ENCODE measurements at regions not wholly inside any gene's neighbourhood (a gene's known extent, or its start where the extent isn't known, plus 50 kb on each side); places are given as distances from the start of the nearest gene placed in this dataset.

GRCh38 chr2:139214801-139215200 is 434.6 kb upstream of the NXPH2 start:
- H3K9me3 ChIP-seq (ENCODE audit: insufficient read depth, low read depth, low read length), result no peaks in the 10 kb centered on the region
- H3K79me2 ChIP-seq (ENCODE audit: insufficient read depth, low read length), result no peaks in the 10 kb centered on the region
- H3K4me1 ChIP-seq (ENCODE audit: insufficient read depth, low read length, poor library complexity, severe bottlenecking), result no peaks in the 10 kb centered on the region
- H3K9me2 ChIP-seq (replicated peaks; ENCODE audit: low read depth, low read length), result no peaks in the 10 kb centered on the region
- H3K9ac ChIP-seq (ENCODE audit: low read depth, low read length, poor library complexity, severe bottlenecking), result no peak overlapping the region
- TF ChIP-seq CTCF (conservative IDR thresholded peaks at IDR 0.05; ENCODE audit: low read length) (no peak), EZH2phosphoT487 (IDR thresholded peaks at IDR 0.05; ENCODE audit: borderline replicate concordance) (no peak)
- H4K20me1 ChIP-seq (ENCODE audit: insufficient read depth, low read length, poor library complexity, severe bottlenecking), result no peaks in the 10 kb centered on the region
- no peaks in the 10 kb centered on the region for H3K27me3 ChIP-seq (ENCODE audit: insufficient read depth, low read length, poor library complexity, severe bottlenecking)
- H3K4me2 ChIP-seq (ENCODE audit: low read depth, low read length, poor library complexity, severe bottlenecking), result no peak overlapping the region
- no peak overlapping the region for H3K4me3 ChIP-seq (ENCODE audit: low read length, poor library complexity, severe bottlenecking)
- H2AFZ ChIP-seq (ENCODE audit: low read length), result no peak overlapping the region
- H3F3A ChIP-seq (ENCODE audit: low read depth), result no peaks in the 10 kb centered on the region
- no peaks in the 10 kb centered on the region for H3K36me3 ChIP-seq (ENCODE audit: insufficient read depth, low read length)

- Histone ChIP-seq H3K9ac (ENCODE audit: low read depth, low read length, poor library complexity, severe bottlenecking) (no peak overlapping the region), H3K4me2 (ENCODE audit: low read depth, low read length, poor library complexity, severe bottlenecking) (no peak overlapping the region)
- TF ChIP-seq CTCF (conservative IDR thresholded peaks at IDR 0.05; ENCODE audit: low read length), result no peak
- no peak for TF ChIP-seq EZH2phosphoT487 (IDR thresholded peaks at IDR 0.05; ENCODE audit: borderline replicate concordance)
These were observed 429.4 kb upstream of the NXPH2 start for GRCh38 chr2:139209586-139209985.

GRCh38 chr2:139201516-139201915 is 421.3 kb upstream of the NXPH2 start:
- Histone ChIP-seq H3K4me2 (ENCODE audit: low read depth, low read length, poor library complexity, severe bottlenecking) (no peak overlapping the region), H2AFZ (ENCODE audit: low read length) (no peak overlapping the region), H3K9ac (ENCODE audit: low read depth, low read length, poor library complexity, severe bottlenecking) (no peak overlapping the region), H4K20me1 (ENCODE audit: insufficient read depth, low read length, poor library complexity, severe bottlenecking) (no peaks in the 10 kb centered on the region), H3K4me1 (ENCODE audit: insufficient read depth, low read length, poor library complexity, severe bottlenecking) (no peaks in the 10 kb centered on the region), H3K9me3 (ENCODE audit: insufficient read depth, low read depth, low read length) (no peaks in the 10 kb centered on the region), H3K79me2 (ENCODE audit: insufficient read depth, low read length) (no peaks in the 10 kb centered on the region), H3F3A (ENCODE audit: low read depth) (no peaks in the 10 kb centered on the region), H3K4me3 (ENCODE audit: low read length, poor library complexity, severe bottlenecking) (no peak overlapping the region), H3K36me3 (ENCODE audit: insufficient read depth, low read length) (no peaks in the 10 kb centered on the region), H3K9me2 (replicated peaks; ENCODE audit: low read depth, low read length) (no peaks in the 10 kb centered on the region), H3K27me3 (ENCODE audit: insufficient read depth, low read length, poor library complexity, severe bottlenecking) (no peaks in the 10 kb centered on the region)
- TF ChIP-seq EZH2phosphoT487 (IDR thresholded peaks at IDR 0.05; ENCODE audit: borderline replicate concordance) (no peak), CTCF (conservative IDR thresholded peaks at IDR 0.05; ENCODE audit: low read length) (no peak)

More at GRCh38 chr2:139209586-139209985, 429.4 kb upstream of the NXPH2 start:
- Histone ChIP-seq H3K9me2 (replicated peaks; ENCODE audit: low read depth, low read length) (no peaks in the 10 kb centered on the region), H3K79me2 (ENCODE audit: insufficient read depth, low read length) (no peaks in the 10 kb centered on the region), H2AFZ (ENCODE audit: low read length) (no peak overlapping the region), H4K20me1 (ENCODE audit: insufficient read depth, low read length, poor library complexity, severe bottlenecking) (no peaks in the 10 kb centered on the region), H3K9me3 (ENCODE audit: insufficient read depth, low read depth, low read length) (no peaks in the 10 kb centered on the region), H3K4me3 (ENCODE audit: low read length, poor library complexity, severe bottlenecking) (no peak overlapping the region), H3K4me1 (ENCODE audit: insufficient read depth, low read length, poor library complexity, severe bottlenecking) (no peaks in the 10 kb centered on the region), H3F3A (ENCODE audit: low read depth) (no peaks in the 10 kb centered on the region), H3K27me3 (ENCODE audit: insufficient read depth, low read length, poor library complexity, severe bottlenecking) (no peaks in the 10 kb centered on the region), H3K36me3 (ENCODE audit: insufficient read depth, low read length) (no peaks in the 10 kb centered on the region)
